GM12878 (cell line): ENCODE measurements at regions not wholly inside any gene's neighbourhood (a gene's known extent, or its start where the extent isn't known, plus 50 kb on each side); places are given as distances from the start of the nearest gene placed in this dataset.

Source experiments
- ATF2 ChIP-seq: IDR thresholded peaks from 2 replicates; pipeline ENCODE4 v1.6.1; 2012; ENCODE audit warnings: low read length, inconsistent platforms
- BHLHE40 ChIP-seq, 2 experiments: fragments of 450-650 bp in 1 of 2; IDR thresholded peaks; 2 replicates each; pipeline ENCODE4 v1.6.1; 2011 to 2017; ENCODE audit warnings: low read depth in 2 of 2, borderline replicate concordance in 1 of 2, improper control_type of control experiment in 1 of 2, low read length in 1 of 2, mild to moderate bottlenecking in 1 of 2
- BMI1 ChIP-seq: fragments of 450-650 bp; IDR thresholded peaks from 2 replicates; pipeline ENCODE4 v1.6.1; 2016; ENCODE audit warnings: mild to moderate bottlenecking, moderate library complexity, borderline replicate concordance
- BRCA1 ChIP-seq: IDR thresholded peaks from 2 replicates; pipeline ENCODE4 v1.6.1; 2011; ENCODE audit warnings: low read depth, low read length, improper control_type of control experiment
- CTCF ChIP-seq, 3 experiments: IDR thresholded peaks in 2 of 3; conservative IDR thresholded peaks in 1 of 3; 2 replicates each; pipeline ENCODE4 v1.5.1; 2011; ENCODE audit warnings: low read depth in 3 of 3, low read length in 3 of 3, mild to moderate bottlenecking in 3 of 3, control low read depth in 2 of 3, moderate library complexity in 2 of 3, inconsistent platforms in 1 of 3, mixed read lengths in 1 of 3; ENCODE audit not compliant: control insufficient read depth in 2 of 3, insufficient read depth in 1 of 3; ENCODE audit errors: extremely low read depth in 1 of 3
- GABPA ChIP-seq: IDR thresholded peaks from 2 replicates; pipeline ENCODE4 v1.6.1; 2014; ENCODE audit warnings: antibody characterized with exemption, low read depth, mild to moderate bottlenecking, inconsistent platforms
- POLR2AphosphoS5 ChIP-seq: IDR thresholded peaks from 2 replicates; pipeline ENCODE4 v1.6.1; 2011; ENCODE audit warnings: mild to moderate bottlenecking, low read length, inconsistent platforms
- SIN3A ChIP-seq: IDR thresholded peaks from 2 replicates; pipeline ENCODE4 v1.6.1; 2012; ENCODE audit warnings: low read depth, low read length, improper control_type of control experiment
- TARDBP ChIP-seq: IDR thresholded peaks from 2 replicates; pipeline ENCODE4 v1.6.1; 2016; ENCODE audit warnings: borderline replicate concordance
- TBL1XR1 ChIP-seq: IDR thresholded peaks from 2 replicates; pipeline ENCODE4 v1.6.1; 2012; ENCODE audit warnings: low read depth, low read length, improper control_type of control experiment
- ZNF24 ChIP-seq: fragments of 450-650 bp; IDR thresholded peaks from 2 replicates; pipeline ENCODE4 v1.6.1; 2017; ENCODE audit warnings: antibody characterized with exemption, mild to moderate bottlenecking
- ZSCAN29 ChIP-seq: fragments of 450-650 bp; IDR thresholded peaks from 2 replicates; pipeline ENCODE4 v1.6.1; 2017; ENCODE audit warnings: mild to moderate bottlenecking, moderate library complexity
- TF ChIP-seq, protein P1 (sequence below): IDR thresholded peaks from 2 replicates; pipeline ENCODE4 v1.6.1; 2012; ENCODE audit warnings: low read depth, low read length, improper control_type of control experiment
- TF ChIP-seq, protein P2 (sequence below): fragments of 450-650 bp; IDR thresholded peaks from 2 replicates; pipeline ENCODE4 v1.6.1; 2014; ENCODE audit warnings: mild to moderate bottlenecking

DNA sequence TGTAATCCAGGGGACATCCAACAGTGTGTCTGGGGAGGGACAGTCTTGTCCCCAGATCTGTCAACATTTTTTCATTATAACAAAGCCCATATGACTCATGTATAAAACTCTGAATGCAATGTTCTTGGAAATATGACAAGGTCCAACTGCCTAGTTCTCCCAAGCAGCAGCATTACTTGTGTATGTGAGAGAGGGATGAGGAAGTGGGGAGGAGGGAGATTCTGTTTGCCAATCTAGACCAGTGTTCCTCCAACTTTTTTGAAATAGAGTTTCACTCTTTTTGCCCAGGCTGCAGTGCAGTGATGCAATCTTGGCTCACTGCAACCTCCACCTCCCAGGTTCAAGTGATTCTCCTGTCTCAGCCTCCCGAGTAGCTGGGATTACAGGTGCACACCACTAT, 394.8 kb downstream of the DHX35 start:
- no peak for TF ChIP-seq BMI1
- no peak for TF ChIP-seq CTCF (IDR thresholded peaks at IDR 0.05 in 2 of 3, conservative IDR thresholded peaks at IDR 0.05 in 1 of 3; ENCODE audit: control insufficient read depth in 2 of 3, extremely low read depth in 1 of 3, insufficient read depth in 1 of 3, low read depth in 3 of 3, low read length in 3 of 3)
- no peak for TF ChIP-seq GABPA
- TF ChIP-seq TARDBP: no peak
- TF ChIP-seq, protein P1, sequence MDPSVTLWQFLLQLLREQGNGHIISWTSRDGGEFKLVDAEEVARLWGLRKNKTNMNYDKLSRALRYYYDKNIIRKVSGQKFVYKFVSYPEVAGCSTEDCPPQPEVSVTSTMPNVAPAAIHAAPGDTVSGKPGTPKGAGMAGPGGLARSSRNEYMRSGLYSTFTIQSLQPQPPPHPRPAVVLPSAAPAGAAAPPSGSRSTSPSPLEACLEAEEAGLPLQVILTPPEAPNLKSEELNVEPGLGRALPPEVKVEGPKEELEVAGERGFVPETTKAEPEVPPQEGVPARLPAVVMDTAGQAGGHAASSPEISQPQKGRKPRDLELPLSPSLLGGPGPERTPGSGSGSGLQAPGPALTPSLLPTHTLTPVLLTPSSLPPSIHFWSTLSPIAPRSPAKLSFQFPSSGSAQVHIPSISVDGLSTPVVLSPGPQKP: no peak
- TF ChIP-seq ZNF24: no peak
- no peak for TF ChIP-seq BRCA1
- TF ChIP-seq, protein P2, sequence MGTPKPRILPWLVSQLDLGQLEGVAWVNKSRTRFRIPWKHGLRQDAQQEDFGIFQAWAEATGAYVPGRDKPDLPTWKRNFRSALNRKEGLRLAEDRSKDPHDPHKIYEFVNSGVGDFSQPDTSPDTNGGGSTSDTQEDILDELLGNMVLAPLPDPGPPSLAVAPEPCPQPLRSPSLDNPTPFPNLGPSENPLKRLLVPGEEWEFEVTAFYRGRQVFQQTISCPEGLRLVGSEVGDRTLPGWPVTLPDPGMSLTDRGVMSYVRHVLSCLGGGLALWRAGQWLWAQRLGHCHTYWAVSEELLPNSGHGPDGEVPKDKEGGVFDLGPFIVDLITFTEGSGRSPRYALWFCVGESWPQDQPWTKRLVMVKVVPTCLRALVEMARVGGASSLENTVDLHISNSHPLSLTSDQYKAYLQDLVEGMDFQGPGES: no peak
- TF ChIP-seq ATF2: no peak
- TF ChIP-seq POLR2AphosphoS5: no peak
- no peak for TF ChIP-seq BHLHE40 (IDR thresholded peaks at IDR 0.05; ENCODE audit: borderline replicate concordance in 1 of 2, low read depth in 2 of 2, low read length in 1 of 2)
- no peak for TF ChIP-seq ZSCAN29
- TF ChIP-seq TBL1XR1: no peak
- TF ChIP-seq SIN3A: no peak
